Calu3 (cell line): ENCODE measurements at regions not wholly inside any gene's neighbourhood (a gene's known extent, or its start where the extent isn't known, plus 50 kb on each side); places are given as distances from the start of the nearest gene placed in this dataset.
A peak's percentile ranks its signal among the peaks of the same experiment; 100 is the strongest.
"Not testable (repeated sequence)": the region's sequence is repeated elsewhere in the genome, so short reads cannot be mapped to it uniquely, and the experiment has no call there.

ENCODE experiments used
- BruUV-seq: library from RNA; stranded (reverse); fragments of 400-500 nt; replicated peaks from 2 replicates; lab custom pipeline; 2021; lab: Mats Ljungman, UMichigan
- CTCF ChIA-PET: fragments of 300-600 bp; sonication (Branson Sonifier 250); formaldehyde crosslinking; loops from one replicate; lab custom pipeline; 2022; ENCODE audit warnings: antibody characterized with exemption; lab: Charles Lee
- DNase-seq: peaks from one replicate; pipeline ENCODE4 v3.0.0; 2022
- H3K27ac Mint-ChIP-seq: one replicate; pipeline ENCODE4 v1.8.0; 2022; ENCODE audit warnings: mixed read lengths; ENCODE audit not compliant: unreplicated experiment
- H3K27me3 Mint-ChIP-seq: one replicate; pipeline ENCODE4 v1.8.0; 2022; ENCODE audit warnings: mixed read lengths; ENCODE audit not compliant: unreplicated experiment
- H3K36me3 Mint-ChIP-seq: one replicate; pipeline ENCODE4 v1.8.0; 2022; ENCODE audit warnings: mild to moderate bottlenecking, moderate library complexity, mixed read lengths; ENCODE audit not compliant: insufficient read depth, unreplicated experiment
- H3K4me1 Mint-ChIP-seq: one replicate; pipeline ENCODE4 v1.8.0; 2022; ENCODE audit warnings: mild to moderate bottlenecking, low read depth, mixed read lengths; ENCODE audit not compliant: unreplicated experiment
- H3K4me3 Mint-ChIP-seq: one replicate; pipeline ENCODE4 v1.8.0; 2022; ENCODE audit warnings: mild to moderate bottlenecking, low read depth, moderate library complexity, mixed read lengths; ENCODE audit not compliant: unreplicated experiment
- H3K9me3 Mint-ChIP-seq: one replicate; pipeline ENCODE4 v1.8.0; 2022; ENCODE audit warnings: low read depth, mixed read lengths; ENCODE audit not compliant: unreplicated experiment
- intact Hi-C: fragments of 100-400 bp; cut with micrococcal nuclease; formaldehyde crosslinking; loops from one replicate; pipeline ENCODE4 v1.10.0; 2022; ENCODE audit not compliant: unreplicated experiment

DNA sequence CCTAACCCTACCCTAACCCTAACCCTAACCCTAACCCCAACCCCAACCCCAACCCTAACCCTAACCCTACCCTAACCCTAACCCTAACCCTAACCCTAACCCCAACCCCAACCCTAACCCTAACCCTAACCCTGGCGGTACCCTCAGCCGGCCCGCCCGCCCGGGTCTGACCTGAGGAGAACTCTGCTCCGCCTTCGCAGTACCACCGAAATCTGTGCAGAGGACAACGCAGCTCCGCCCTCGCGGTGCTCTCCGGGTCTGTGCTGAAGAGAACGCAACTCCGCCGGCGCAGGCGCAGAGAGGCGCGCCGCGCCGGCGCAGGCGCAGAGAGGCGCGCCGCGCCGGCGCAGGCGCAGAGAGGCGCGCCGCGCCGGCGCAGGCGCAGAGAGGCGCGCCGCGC, 56.1 kb upstream of the IQSEC3 start:
- BruUV-seq, H3K27ac Mint-ChIP-seq, H3K4me3 Mint-ChIP-seq, CTCF ChIA-PET, intact Hi-C loops, H3K4me1 Mint-ChIP-seq, H3K27me3 Mint-ChIP-seq, H3K36me3 Mint-ChIP-seq, H3K9me3 Mint-ChIP-seq, DNase-seq: not testable (repeated sequence)

DNA sequence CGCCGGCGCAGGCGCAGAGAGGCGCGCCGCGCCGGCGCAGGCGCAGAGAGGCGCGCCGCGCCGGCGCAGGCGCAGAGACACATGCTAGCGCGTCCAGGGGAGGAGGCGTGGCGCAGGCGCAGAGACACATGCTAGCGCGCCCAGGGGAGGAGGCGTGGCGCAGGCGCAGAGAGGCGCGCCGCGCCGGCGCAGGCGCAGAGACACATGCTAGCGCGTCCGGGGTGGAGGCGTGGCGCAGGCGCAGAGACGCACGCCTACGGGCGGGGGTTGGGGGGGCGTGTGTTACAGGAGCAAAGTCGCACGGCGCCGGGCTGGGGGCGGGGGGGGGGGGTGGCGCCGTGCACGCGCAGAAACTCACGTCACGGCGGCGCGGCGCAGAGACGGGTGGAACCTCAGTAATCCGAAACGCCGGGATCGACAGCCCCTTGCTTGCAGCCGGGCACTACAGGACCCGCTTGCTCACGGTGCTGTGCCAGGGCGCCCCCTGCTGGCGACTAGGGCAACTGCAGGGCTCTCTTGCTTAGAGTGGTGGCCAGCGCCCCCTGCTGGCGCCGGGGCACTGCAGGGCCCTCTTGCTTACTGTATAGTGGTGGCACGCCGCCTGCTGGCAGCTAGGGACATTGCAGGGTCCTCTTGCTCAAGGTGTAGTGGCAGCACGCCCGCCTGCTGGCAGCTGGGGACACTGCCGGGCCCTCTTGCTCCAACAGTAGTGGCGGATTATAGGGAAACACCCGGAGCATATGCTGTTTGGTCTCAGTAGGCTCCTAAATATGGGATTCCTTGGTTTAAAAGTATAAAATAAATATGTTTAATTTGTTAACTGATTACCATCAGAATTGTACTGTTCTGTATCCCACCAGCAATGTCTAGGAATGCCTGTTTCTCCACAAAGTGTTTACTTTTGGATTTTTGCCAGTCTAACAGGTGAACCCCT, 55.4 kb upstream of the IQSEC3 start:
- H3K27me3 Mint-ChIP-seq, H3K4me1 Mint-ChIP-seq, H3K27ac Mint-ChIP-seq, H3K4me3 Mint-ChIP-seq, H3K9me3 Mint-ChIP-seq, intact Hi-C loops, H3K36me3 Mint-ChIP-seq, BruUV-seq, DNase-seq, CTCF ChIA-PET: not testable (repeated sequence)

DNA sequence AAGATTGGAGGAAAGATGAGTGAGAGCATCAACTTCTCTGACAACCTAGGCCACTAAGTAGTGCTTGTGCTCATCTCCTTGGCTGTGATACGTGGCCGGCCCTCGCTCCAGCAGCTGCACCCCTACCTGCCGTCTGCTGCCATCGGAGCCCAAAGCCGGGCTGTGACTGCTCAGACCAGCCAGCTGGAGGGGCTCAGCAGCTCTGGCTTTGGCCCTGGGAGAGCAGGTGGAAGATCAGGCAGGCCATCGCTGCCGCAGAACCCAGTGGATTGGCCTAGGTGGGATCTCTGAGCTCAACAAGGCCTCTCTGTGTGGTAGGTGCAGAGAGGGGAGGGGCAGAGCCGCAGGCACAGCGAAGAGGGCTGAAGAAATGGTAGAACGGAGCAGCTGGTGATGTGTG, 54.3 kb upstream of the IQSEC3 start:
- H3K4me3 Mint-ChIP-seq, H3K36me3 Mint-ChIP-seq, H3K9me3 Mint-ChIP-seq, DNase-seq, intact Hi-C loops, H3K4me1 Mint-ChIP-seq, CTCF ChIA-PET, BruUV-seq, H3K27ac Mint-ChIP-seq, H3K27me3 Mint-ChIP-seq: not testable (repeated sequence)

DNA sequence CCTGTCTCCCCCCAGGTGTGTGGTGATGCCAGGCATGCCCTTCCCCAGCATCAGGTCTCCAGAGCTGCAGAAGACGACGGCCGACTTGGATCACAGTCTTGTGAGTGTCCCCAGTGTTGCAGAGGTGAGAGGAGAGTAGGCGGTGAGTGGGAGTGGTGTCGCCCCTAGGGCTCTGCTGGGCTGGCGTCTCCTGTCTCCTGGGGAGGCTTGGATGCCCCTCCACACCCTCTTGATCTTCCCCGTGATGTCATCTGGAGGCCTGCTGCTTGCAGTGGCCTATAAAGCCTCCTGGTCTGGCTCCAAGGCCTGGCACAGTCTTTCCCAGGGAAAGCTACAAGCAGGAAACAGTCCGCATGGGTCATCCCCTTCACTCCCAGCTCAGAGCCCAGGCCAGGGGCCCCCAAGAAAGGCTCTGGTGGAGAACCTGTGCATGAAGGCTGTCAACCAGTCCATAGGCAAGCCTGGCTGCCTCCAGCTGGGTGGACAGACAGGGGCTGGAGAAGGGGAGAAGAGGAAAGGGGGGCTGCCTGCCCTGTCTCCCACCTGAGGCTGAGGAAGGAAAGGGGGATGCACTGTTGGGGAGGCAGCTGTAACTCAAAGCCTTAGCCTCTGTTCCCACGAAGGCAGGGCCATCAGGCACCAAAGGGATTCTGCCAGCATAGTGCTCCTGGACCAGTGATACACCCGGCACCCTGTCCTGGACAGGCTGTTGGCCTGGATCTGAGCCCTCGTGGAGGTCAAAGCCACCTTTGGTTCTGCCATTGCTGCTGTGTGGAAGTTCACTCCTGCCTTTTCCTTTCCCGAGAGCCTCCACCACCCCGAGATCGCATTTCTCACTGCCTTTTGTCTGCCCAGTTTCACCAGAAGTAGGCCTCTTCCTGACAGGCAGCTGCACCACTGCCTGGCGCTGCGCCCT, 53.6 kb upstream of the IQSEC3 start:
- H3K4me3 Mint-ChIP-seq, H3K27me3 Mint-ChIP-seq, BruUV-seq, CTCF ChIA-PET, DNase-seq, intact Hi-C loops, H3K36me3 Mint-ChIP-seq, H3K4me1 Mint-ChIP-seq, H3K9me3 Mint-ChIP-seq: not testable (repeated sequence)
- peak overlapping the region; percentile 64 for H3K27ac Mint-ChIP-seq

DNA sequence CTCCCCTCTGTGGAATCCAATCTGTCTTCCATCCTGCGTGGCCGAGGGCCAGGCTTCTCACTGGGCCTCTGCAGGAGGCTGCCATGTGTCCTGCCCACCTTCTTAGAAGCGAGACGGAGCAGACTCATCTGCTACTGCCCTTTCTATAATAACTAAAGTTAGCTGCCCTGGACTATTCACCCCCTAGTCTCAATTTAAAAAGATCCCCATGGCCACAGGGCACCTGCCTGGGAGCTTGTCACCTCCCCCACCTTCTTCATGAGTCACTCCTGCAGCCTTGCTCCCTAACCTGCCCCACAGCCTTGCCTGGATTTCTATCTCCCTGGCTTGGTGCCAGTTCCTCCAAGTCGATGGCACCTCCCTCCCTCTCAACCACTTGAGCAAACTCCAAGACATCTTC, 52.7 kb upstream of the IQSEC3 start:
- CTCF ChIA-PET, BruUV-seq, H3K27me3 Mint-ChIP-seq, H3K4me1 Mint-ChIP-seq, H3K36me3 Mint-ChIP-seq, intact Hi-C loops, H3K9me3 Mint-ChIP-seq: not testable (repeated sequence)
- H3K4me3 Mint-ChIP-seq: peak overlapping the region; percentile 31
- DNase-seq: peak; percentile 77
- peak overlapping the region; percentile 64 for H3K27ac Mint-ChIP-seq

DNA sequence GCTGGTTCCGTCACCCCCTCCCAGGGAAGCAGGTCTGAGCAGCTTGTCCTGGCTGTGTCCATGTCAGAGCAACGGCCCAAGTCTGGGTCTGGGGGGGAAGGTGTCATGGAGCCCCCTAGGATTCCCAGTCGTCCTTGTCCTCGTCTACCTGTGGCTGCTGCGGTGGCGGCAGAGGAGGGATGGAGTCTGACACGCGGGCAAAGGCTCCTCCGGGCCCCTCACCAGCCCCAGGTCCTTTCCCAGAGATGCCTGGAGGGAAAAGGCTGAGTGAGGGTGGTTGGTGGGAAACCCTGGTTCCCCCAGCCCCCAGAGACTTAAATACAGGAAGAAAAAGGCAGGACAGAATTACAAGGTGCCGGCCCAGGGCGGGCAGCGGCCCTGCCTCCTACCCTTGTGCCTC, 51.9 kb upstream of the IQSEC3 start:
- H3K27ac Mint-ChIP-seq, H3K4me1 Mint-ChIP-seq, BruUV-seq, CTCF ChIA-PET, H3K9me3 Mint-ChIP-seq, H3K27me3 Mint-ChIP-seq, H3K4me3 Mint-ChIP-seq, DNase-seq, intact Hi-C loops, H3K36me3 Mint-ChIP-seq: not testable (repeated sequence)

DNA sequence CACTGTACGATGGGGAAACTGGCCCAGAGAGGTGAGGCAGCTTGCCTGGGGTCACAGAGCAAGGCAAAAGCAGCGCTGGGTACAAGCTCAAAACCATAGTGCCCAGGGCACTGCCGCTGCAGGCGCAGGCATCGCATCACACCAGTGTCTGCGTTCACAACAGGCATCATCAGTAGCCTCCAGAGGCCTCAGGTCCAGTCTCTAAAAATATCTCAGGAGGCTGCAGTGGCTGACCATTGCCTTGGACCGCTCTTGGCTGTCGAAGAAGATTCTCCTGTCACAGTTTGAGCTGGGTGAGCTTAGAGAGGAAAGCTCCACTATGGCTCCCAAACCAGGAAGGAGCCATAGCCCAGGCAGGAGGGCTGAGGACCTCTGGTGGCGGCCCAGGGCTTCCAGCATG, 51.2 kb upstream of the IQSEC3 start:
- H3K27me3 Mint-ChIP-seq, CTCF ChIA-PET, H3K4me3 Mint-ChIP-seq, H3K36me3 Mint-ChIP-seq, intact Hi-C loops, BruUV-seq, H3K4me1 Mint-ChIP-seq, DNase-seq, H3K27ac Mint-ChIP-seq, H3K9me3 Mint-ChIP-seq: not testable (repeated sequence)

DNA sequence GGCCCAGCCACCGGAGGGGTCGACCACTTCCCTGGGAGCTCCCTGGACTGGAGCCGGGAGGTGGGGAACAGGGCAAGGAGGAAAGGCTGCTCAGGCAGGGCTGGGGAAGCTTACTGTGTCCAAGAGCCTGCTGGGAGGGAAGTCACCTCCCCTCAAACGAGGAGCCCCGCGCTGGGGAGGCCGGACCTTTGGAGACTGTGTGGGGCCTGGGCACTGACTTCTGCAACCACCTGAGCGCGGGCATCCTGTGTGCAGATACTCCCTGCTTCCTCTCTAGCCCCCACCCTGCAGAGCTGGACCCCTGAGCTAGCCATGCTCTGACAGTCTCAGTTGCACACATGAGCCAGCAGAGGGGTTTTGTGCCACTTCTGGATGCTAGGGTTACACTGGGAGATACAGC, 50.5 kb upstream of the IQSEC3 start:
- DNase-seq, H3K27ac Mint-ChIP-seq, BruUV-seq, H3K27me3 Mint-ChIP-seq, H3K9me3 Mint-ChIP-seq, intact Hi-C loops, H3K4me1 Mint-ChIP-seq, H3K36me3 Mint-ChIP-seq, H3K4me3 Mint-ChIP-seq, CTCF ChIA-PET: not testable (repeated sequence)

DNA sequence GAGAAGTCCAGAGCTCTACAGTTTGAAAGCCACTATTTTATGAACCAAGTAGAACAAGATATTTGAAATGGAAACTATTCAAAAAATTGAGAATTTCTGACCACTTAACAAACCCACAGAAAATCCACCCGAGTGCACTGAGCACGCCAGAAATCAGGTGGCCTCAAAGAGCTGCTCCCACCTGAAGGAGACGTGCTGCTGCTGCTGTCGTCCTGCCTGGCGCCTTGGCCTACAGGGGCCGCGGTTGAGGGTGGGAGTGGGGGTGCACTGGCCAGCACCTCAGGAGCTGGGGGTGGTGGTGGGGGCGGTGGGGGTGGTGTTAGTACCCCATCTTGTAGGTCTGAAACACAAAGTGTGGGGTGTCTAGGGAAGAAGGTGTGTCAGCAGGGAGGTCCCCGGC, 50.0 kb upstream of the IQSEC3 start:
- intact Hi-C loops, H3K27me3 Mint-ChIP-seq, CTCF ChIA-PET, H3K9me3 Mint-ChIP-seq, H3K36me3 Mint-ChIP-seq, H3K4me3 Mint-ChIP-seq, H3K4me1 Mint-ChIP-seq, BruUV-seq, H3K27ac Mint-ChIP-seq, DNase-seq: not testable (repeated sequence)
